BJ (cell line): ENCODE measurements at regions not wholly inside any gene's neighbourhood (a gene's known extent, or its start where the extent isn't known, plus 50 kb on each side); places are given as distances from the start of the nearest gene placed in this dataset.

ENCODE experiments used
- CTCF ChIA-PET: fragments of 350-600 bp; formaldehyde crosslinking; extraction: SDS; loops from one replicate; lab custom pipeline; 2021; ENCODE audit warnings: antibody characterized with exemption, inconsistent platforms; lab: Yijun Ruan, JAX
- POLR2A ChIA-PET: fragments of 300-600 bp; sonication (Branson Sonifier 250); formaldehyde crosslinking; extraction: SDS; loops from one replicate; lab custom pipeline; 2021; ENCODE audit warnings: antibody characterized with exemption; lab: Charles Lee
- DNase-seq: peaks from one replicate; pipeline ENCODE4 v3.0.0-alpha.2; 2011; ENCODE audit warnings: low read depth
- H3K27me3 ChIP-seq: 2 replicates; pipeline ENCODE4 v1.6.0; 2011; ENCODE audit warnings: low read length; ENCODE audit not compliant: control insufficient read depth, insufficient read depth
- H3K36me3 ChIP-seq: 2 replicates; pipeline ENCODE4 v1.5.1; 2011; ENCODE audit warnings: low read length; ENCODE audit not compliant: control insufficient read depth, insufficient read depth
- H3K4me3 ChIP-seq: 2 replicates; pipeline ENCODE4 v1.5.1; 2011; ENCODE audit warnings: low read depth, mild to moderate bottlenecking, control low read depth, low read length
- TF ChIP-seq, protein P1 (sequence below): IDR thresholded peaks from 2 replicates; pipeline ENCODE4 v1.5.1; 2011; ENCODE audit warnings: low read depth, mild to moderate bottlenecking, control low read depth, inconsistent platforms, low read length, moderate library complexity; ENCODE audit not compliant: insufficient read depth

- no peak for DNase-seq
- POLR2A ChIA-PET = no interaction called here
- CTCF ChIA-PET = no interaction called here
- Histone ChIP-seq H3K27me3 (no peaks in the 10 kb centered on the region), H3K36me3 (no peaks in the 10 kb centered on the region), H3K4me3 (no peak overlapping the region)
- TF ChIP-seq, protein P1, sequence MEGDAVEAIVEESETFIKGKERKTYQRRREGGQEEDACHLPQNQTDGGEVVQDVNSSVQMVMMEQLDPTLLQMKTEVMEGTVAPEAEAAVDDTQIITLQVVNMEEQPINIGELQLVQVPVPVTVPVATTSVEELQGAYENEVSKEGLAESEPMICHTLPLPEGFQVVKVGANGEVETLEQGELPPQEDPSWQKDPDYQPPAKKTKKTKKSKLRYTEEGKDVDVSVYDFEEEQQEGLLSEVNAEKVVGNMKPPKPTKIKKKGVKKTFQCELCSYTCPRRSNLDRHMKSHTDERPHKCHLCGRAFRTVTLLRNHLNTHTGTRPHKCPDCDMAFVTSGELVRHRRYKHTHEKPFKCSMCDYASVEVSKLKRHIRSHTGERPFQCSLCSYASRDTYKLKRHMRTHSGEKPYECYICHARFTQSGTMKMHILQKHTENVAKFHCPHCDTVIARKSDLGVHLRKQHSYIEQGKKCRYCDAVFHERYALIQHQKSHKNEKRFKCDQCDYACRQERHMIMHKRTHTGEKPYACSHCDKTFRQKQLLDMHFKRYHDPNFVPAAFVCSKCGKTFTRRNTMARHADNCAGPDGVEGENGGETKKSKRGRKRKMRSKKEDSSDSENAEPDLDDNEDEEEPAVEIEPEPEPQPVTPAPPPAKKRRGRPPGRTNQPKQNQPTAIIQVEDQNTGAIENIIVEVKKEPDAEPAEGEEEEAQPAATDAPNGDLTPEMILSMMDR = no peak
Measured at GRCh38 chr11:39809833-39810232, 1649.6 kb downstream of the LRRC4C start.

- no peak overlapping the region for H3K4me3 ChIP-seq
- TF ChIP-seq, protein P1 = no peak
- H3K36me3 ChIP-seq = no peaks in the 10 kb centered on the region
- no peaks in the 10 kb centered on the region for H3K27me3 ChIP-seq
- no peak for DNase-seq
- ChIA-PET CTCF (no interaction called here), POLR2A (no interaction called here)
Measured at GRCh38 chr11:39807904-39808303, 1651.5 kb downstream of the LRRC4C start.

- ChIA-PET CTCF (no interaction called here), POLR2A (no interaction called here)
- no peaks in the 10 kb centered on the region for H3K36me3 ChIP-seq
- no peak for DNase-seq
- no peaks in the 10 kb centered on the region for H3K27me3 ChIP-seq
- H3K4me3 ChIP-seq = no peak overlapping the region
- TF ChIP-seq, protein P1 = no peak
Measured at GRCh38 chr11:39806652-39807051, 1652.8 kb downstream of the LRRC4C start.

GRCh38 chr11:39804271-39804670, 1655.2 kb downstream of the LRRC4C start:
- Histone ChIP-seq H3K27me3 (no peaks in the 10 kb centered on the region), H3K4me3 (no peak overlapping the region), H3K36me3 (no peaks in the 10 kb centered on the region)
- ChIA-PET CTCF (no interaction called here), POLR2A (no interaction called here)
- no peak for DNase-seq
- TF ChIP-seq, protein P1 = no peak

DNA sequence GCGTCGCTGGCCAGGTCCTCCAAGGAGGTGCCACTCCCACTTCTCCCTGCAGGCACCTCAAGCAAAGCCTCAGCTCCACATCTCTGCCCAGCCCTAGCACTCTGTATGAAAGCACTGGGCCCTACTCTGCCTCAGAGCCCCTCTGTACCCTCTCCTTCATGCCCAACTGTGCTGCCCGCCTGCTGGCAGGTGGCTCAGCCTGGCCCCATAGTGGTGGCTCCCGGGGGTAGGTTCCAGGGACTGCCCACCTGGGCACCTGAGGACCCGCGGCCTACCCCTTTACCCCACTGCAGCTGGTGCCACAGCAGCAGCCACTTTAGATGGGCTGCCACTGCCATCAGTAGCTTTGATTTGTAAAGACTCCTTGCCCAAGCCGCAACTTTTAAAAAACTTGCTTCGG, 1672.8 kb downstream of the LRRC4C start:
- ChIA-PET POLR2A (no interaction called here), CTCF (no interaction called here)
- Histone ChIP-seq H3K27me3 (no peaks in the 10 kb centered on the region), H3K36me3 (no peaks in the 10 kb centered on the region), H3K4me3 (no peak overlapping the region)
- TF ChIP-seq, protein P1 = no peak
- DNase-seq = no peak
